GM12878 (cell line): ENCODE measurements at regions not wholly inside any gene's neighbourhood (a gene's known extent, or its start where the extent isn't known, plus 50 kb on each side); places are given as distances from the start of the nearest gene placed in this dataset.

Experiments
- ATAC-seq: fragments of 200-7000 bp; cut with Tn5 transposase; 3 replicates; pipeline ENCODE4 v1.9.1; 2020; ENCODE audit warnings: mild to moderate bottlenecking, moderate library complexity
- BruUV-seq: library from RNA; stranded (reverse); fragments of 400-500 nt; replicated peaks from 2 replicates; lab custom pipeline; 2021; lab: Mats Ljungman, UMichigan
- CTCF ChIA-PET: fragments of 300-600 bp; sonication (Branson Sonifier 250); formaldehyde crosslinking; extraction: SDS; loops from one replicate; lab custom pipeline; 2021; ENCODE audit warnings: inconsistent platforms; lab: Yijun Ruan, JAX
- POLR2A ChIA-PET: fragments of 350-600 bp; formaldehyde crosslinking; extraction: SDS; loops from one replicate; lab custom pipeline; 2021; ENCODE audit warnings: inconsistent platforms; lab: Charles Lee
- RAD21 ChIA-PET: fragments of 300-600 bp; sonication (Branson Sonifier 250); formaldehyde crosslinking; loops from one replicate; lab custom pipeline; 2023; ENCODE audit warnings: antibody characterized with exemption; ENCODE audit not compliant: unreplicated experiment; lab: Charles Lee
- SMC1A ChIA-PET: fragments of 300-600 bp; sonication (Branson Sonifier 250); formaldehyde crosslinking; loops from one replicate; lab custom pipeline; 2023; ENCODE audit not compliant: unreplicated experiment, uncharacterized antibody; lab: Charles Lee
- DNase-seq: peaks from one replicate; pipeline ENCODE4 v3.0.0-alpha.2; 2011; ENCODE audit warnings: low read depth, low spot score
- FAIRE-seq: peaks from 3 replicates; lab custom pipeline; 2011; peaks lifted over from hg19 to GRCh38; lab: Jason Lieb, UNC
- H2AFZ ChIP-seq: 2 replicates; pipeline ENCODE4 v1.6.0; 2011; ENCODE audit warnings: low read depth, low read length, control low read depth; ENCODE audit not compliant: control insufficient read depth
- H3K27ac ChIP-seq: 2 replicates; pipeline ENCODE4 v1.5.1; 2011; ENCODE audit warnings: control low read depth; ENCODE audit not compliant: control insufficient read depth, insufficient read depth
- H3K27me3 ChIP-seq, 2 experiments: replicated peaks in 1 of 2; 2 replicates each; pipeline versions ENCODE4 v1.6.0 to v1.6.1; 2011; ENCODE audit warnings: low read length in 1 of 2; ENCODE audit not compliant: control insufficient read depth in 2 of 2, insufficient read depth in 2 of 2
- H3K36me3 ChIP-seq, 2 experiments: 2 replicates each; pipeline ENCODE4 v1.5.1; 2011; ENCODE audit warnings: low read length in 1 of 2; ENCODE audit not compliant: control insufficient read depth in 2 of 2, insufficient read depth in 2 of 2
- H3K4me1 ChIP-seq: 2 replicates; pipeline ENCODE4 v1.6.1; 2011; ENCODE audit warnings: mild to moderate bottlenecking, low read length, moderate library complexity, mixed read lengths; ENCODE audit not compliant: control insufficient read depth, insufficient read depth
- H3K4me2 ChIP-seq: 2 replicates; pipeline ENCODE4 v1.6.0; 2011; ENCODE audit warnings: control low read depth; ENCODE audit not compliant: control insufficient read depth, insufficient read depth
- H3K4me3 ChIP-seq: fragments of 200-600 bp; sonication (generic); 2 replicates; pipeline ENCODE4 v1.5.1; 2016
- H3K79me2 ChIP-seq: 2 replicates; pipeline ENCODE4 v1.6.0; 2011; ENCODE audit warnings: low read length; ENCODE audit not compliant: control insufficient read depth, insufficient read depth
- H3K9ac ChIP-seq: 2 replicates; pipeline ENCODE4 v1.8.0; 2011; ENCODE audit warnings: low read length, control low read depth, mixed read lengths; ENCODE audit not compliant: control insufficient read depth, insufficient read depth
- H3K9me3 ChIP-seq: replicated peaks from 3 replicates; pipeline ENCODE4 v1.5.1; 2011; ENCODE audit warnings: mild to moderate bottlenecking, low read length; ENCODE audit not compliant: control insufficient read depth, insufficient read depth
- H4K20me1 ChIP-seq: 2 replicates; pipeline ENCODE4 v1.6.0; 2011; ENCODE audit not compliant: control insufficient read depth, insufficient read depth
- BRCA1 ChIP-seq: IDR thresholded peaks from 2 replicates; pipeline ENCODE4 v1.6.1; 2011; ENCODE audit warnings: low read depth, low read length, improper control_type of control experiment
- CBX5 ChIP-seq: sonication (generic); IDR thresholded peaks from 2 replicates; pipeline ENCODE4 v1.6.1; 2016; ENCODE audit warnings: low read depth, moderate library complexity, mild to moderate bottlenecking, inconsistent platforms
- CHD1 ChIP-seq: IDR thresholded peaks from 2 replicates; pipeline ENCODE4 v1.6.1; 2012; ENCODE audit warnings: low read depth, low read length, improper control_type of control experiment
- HSF1 ChIP-seq: fragments of 150-350 bp; IDR thresholded peaks from 2 replicates; pipeline ENCODE4 v1.6.1; 2014; ENCODE audit warnings: mild to moderate bottlenecking, low read depth, low read length
- NKRF ChIP-seq: fragments of 450-650 bp; conservative IDR thresholded peaks from 2 replicates; pipeline ENCODE4 v1.6.1; 2017; ENCODE audit warnings: mild to moderate bottlenecking, moderate library complexity
- PAX5 ChIP-seq: IDR thresholded peaks from 2 replicates; pipeline ENCODE4 v1.6.1; 2011; ENCODE audit warnings: low read depth, low read length, borderline replicate concordance
- POLR2AphosphoS2 ChIP-seq: IDR thresholded peaks from 2 replicates; pipeline ENCODE4 v1.6.1; 2011; ENCODE audit warnings: low read depth, mild to moderate bottlenecking, low read length, improper control_type of control experiment, moderate library complexity
- SMAD5 ChIP-seq: IDR thresholded peaks from 2 replicates; pipeline ENCODE4 v1.6.1; 2016; ENCODE audit warnings: antibody characterized with exemption, low read depth
- ZBED1 ChIP-seq: IDR thresholded peaks from 2 replicates; pipeline ENCODE4 v1.6.1; 2016; ENCODE audit warnings: borderline replicate concordance
- in situ Hi-C: fragments of 300-500 bp; cut with MboI; formaldehyde crosslinking; loops from 9 replicates; pipeline ENCODE4 v1.14.3; 2018; ENCODE audit warnings: mixed read lengths
- intact Hi-C: fragments of 100-400 bp; cut with micrococcal nuclease; formaldehyde crosslinking; loops from one replicate; pipeline ENCODE4 v1.14.2; 2022; ENCODE audit not compliant: unreplicated experiment

GRCh38 chrX:45447331-45447730 lies 246.7 kb upstream of the DIPK2B start:
- Histone ChIP-seq H3K27ac (no peak overlapping the region), H4K20me1 (no peaks in the 10 kb centered on the region), H3K4me3 (no peak overlapping the region), H2AFZ (no peak overlapping the region), H3K36me3 (no peaks in the 10 kb centered on the region), H3K79me2 (no peaks in the 10 kb centered on the region), H3K9me3 (no peaks in the 10 kb centered on the region), H3K9ac (no peak overlapping the region), H3K4me2 (no peak overlapping the region), H3K27me3 (no peaks in the 10 kb centered on the region), H3K4me1 (no peaks in the 10 kb centered on the region)
- in situ Hi-C loops: no loop called here
- DNase-seq: no peak
- SMC1A ChIA-PET: interaction anchor here (1.3 kb wide), 1 partner anchor 8 kb away, joined by 3 read pairs; no protein-coding TSS in a partner anchor
- FAIRE-seq: no peak
- RAD21 ChIA-PET: no interaction called here
- TF ChIP-seq NKRF (no peak), SMAD5 (no peak), CHD1 (no peak), PAX5 (no peak), ZBED1 (no peak), HSF1 (no peak), BRCA1 (no peak), CBX5 (no peak), POLR2AphosphoS2 (no peak)
- POLR2A ChIA-PET: no interaction called here
- no TSS peak for BruUV-seq
- intact Hi-C loops: no loop called here
- ATAC-seq: no peak
- CTCF ChIA-PET: no interaction called here
